GM18868 (cell line): ENCODE measurements at regions not wholly inside any gene's neighbourhood (a gene's known extent, or its start where the extent isn't known, plus 50 kb on each side); places are given as distances from the start of the nearest gene placed in this dataset.
"Not testable (repeated sequence)": the region's sequence is repeated elsewhere in the genome, so short reads cannot be mapped to it uniquely, and the experiment has no call there.

ENCODE experiments used
- ATAC-seq: cut with Tn5 transposase; IDR thresholded peaks from one replicate; pipeline ENCODE4 v1.9.1; 2021; ENCODE audit warnings: mild to moderate bottlenecking, moderate library complexity; ENCODE audit not compliant: unreplicated experiment

DNA sequence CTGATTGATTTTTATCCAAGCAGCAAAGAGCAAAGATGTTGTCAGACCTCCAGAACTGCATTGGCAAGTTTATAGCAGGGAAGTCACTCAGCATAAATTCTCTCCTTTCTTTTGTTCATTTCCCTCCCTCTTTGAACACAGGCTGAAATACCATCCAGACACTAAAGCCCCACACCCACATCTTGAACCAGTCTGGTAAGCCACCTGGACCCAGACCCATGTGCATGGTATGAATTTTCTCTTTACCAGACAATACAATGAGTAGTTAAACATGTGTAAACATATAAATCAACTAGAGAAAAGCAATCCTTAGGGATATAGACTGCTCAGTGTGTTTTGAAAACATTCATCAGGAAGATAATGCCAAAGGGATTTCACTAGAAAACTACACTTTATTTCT lies 488.3 kb upstream of the FLRT2 start:
- no peak for ATAC-seq

DNA sequence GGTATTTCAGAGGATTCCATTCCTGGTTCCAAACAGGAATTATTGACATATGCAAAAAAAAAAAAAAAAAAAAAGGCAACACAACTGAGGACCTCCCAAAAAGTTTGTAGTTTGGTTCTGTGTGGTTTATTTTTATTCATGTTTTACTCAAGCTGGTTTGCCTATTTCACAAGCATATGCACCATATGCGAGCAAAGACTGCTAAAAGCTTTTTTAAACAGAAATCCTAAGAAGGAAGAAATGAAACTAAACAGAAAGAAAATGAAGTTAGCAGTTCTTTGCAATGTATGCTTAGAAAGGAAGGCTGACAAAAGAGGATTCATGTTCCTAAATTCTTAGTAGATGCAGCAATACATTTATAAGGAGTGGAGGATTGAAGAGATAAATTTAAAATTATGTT lies 487.6 kb upstream of the FLRT2 start:
- no peak for ATAC-seq

DNA sequence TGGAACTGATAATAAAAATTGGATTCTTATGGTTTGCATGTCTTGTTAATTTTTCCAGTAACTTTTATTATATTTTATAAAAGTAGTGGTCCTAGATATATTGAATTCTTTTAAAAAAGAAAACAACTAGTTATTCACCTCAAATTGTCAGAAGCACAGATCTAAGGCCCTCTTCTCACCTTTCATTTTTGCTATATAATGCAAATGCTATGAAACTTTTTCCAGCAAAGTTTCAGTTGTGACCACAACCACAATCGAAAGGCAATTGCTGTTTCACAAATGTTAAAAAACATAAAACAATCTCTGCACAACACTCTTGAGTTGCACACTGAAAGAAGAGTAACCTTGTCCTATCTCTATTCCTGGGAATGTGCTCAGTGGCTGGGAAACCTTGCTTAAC lies 479.8 kb upstream of the FLRT2 start:
- no peak for ATAC-seq

DNA sequence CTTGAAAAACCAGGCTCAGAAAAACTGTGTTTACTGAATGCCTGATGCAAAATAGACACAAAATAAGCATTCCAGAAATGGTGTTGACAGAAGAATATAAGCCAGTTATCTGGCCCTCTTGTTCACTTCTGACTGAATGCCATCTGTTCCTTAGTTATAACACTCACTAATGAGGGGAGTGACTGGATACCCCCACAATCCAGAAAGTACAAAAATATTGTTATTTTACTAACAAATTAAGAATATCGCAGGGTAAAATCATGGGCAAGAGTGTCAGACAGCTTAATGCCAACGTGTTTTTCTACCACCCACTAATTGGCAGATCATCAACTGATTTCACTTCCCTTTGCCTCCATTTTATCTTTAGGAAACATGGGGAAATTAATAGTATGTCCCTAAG lies 477.3 kb upstream of the FLRT2 start:
- ATAC-seq: no peak

DNA sequence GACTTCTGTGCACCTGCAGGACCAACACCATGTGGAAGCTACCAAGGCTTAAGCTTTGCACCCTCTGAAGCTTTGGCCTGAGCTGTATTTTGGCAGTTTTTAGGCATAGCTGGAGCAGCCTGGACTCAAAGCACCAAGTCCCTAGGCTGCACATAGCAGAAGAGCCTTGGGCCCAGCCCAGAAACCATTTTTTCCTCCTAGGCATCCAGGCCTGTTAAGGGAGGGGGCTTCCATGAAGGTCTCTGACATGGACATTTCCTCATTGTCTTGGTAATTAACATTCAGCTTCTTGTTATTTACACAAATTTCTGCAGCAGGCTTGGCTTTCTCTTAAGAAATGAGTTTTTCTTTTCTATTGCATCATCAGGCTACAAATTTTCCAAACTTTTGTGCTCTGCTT lies 475.8 kb upstream of the FLRT2 start:
- no peak for ATAC-seq

DNA sequence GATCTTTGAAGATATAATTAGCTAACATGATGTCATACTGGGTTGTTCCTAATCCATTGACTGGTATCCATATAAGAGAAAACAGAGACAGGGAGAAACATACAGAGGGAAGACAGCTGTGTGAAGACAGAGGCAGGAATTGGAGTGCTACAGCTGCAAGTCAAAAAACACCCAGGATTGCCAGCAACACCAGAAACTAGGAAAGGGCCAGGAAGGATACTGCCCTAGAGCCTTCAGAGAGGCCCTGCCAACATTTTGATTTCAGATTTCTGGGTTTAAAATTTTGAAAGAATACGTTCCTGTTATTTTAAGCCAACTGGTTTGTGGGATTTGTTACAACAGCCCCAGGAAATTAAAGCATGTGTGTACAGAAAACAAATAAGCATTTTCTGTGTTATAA lies 473.7 kb upstream of the FLRT2 start:
- ATAC-seq: no peak

DNA sequence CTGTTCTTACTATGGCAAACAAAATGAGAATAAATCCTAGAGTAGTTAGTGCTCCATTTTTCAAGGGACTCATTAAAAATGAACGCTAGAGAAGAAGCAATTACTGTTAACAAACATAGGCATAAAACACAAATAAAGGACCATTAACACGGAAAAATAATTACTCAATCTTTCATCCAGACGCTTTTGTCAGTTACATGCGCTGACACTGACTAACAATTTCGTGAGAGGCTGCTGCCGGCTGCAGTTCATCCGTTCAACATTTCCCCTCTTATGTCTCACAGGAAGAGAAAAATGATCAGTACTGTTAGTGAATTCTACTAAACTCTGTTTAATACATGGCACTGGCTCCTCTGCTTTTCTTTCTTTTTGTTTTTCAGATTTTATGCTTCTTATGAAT lies 472.7 kb upstream of the FLRT2 start:
- ATAC-seq: no peak

DNA sequence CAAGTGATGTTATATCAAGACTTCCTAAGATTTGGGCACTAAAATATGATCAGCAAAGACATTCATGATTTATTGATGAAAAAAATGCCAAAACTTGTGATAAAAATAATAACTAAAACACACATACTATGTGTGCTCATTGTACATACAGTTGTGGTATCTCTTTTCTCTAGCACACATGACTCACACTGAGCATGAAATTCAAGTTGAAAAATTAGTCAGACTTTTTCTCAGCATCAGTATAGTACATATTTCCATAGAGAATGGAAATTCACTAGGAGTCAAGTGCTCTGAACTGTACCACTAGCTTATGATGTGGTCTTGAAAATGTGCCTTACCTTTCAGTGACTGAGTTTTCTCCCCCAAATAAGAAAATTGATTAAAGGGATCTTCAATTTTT lies 471.8 kb upstream of the FLRT2 start:
- no peak for ATAC-seq

DNA sequence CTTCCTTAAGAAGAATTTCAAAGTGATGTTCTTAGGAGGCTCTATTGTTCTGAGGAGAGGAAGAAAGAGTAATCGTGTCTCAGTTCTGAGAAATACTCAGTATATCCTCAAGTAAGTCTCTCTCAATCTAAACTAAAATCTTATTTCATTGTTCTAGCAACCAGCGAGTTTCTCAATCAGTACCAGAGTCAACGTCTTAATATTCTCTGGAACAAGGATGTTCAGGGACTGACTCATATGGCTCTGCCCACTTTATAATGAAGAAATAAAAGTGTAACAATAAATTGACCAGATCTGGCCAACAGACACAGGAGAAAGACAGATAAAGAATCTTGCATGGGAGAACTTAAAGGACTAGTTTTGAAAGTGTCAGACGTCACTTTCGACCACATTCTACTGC lies 469.8 kb upstream of the FLRT2 start:
- ATAC-seq: no peak

DNA sequence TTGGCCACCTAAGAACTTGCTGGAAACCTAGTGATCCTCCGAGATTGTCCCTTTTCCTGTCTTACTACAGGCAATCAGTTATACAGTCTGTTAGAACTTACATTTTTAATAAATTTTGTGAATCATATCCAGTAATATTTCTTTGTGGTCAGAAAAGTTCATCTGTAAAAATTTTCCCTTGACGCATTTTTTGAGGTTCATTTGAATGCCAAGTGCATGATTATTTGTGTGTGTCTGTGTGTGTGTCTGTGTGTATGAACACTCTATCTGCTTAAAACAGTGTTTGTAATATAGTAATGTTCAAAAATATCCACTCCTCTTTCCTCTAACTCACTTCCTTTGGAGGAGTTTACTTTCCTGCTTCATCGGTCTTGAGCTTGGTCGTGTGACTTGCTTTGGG lies 468.7 kb upstream of the FLRT2 start:
- ATAC-seq: no peak

DNA sequence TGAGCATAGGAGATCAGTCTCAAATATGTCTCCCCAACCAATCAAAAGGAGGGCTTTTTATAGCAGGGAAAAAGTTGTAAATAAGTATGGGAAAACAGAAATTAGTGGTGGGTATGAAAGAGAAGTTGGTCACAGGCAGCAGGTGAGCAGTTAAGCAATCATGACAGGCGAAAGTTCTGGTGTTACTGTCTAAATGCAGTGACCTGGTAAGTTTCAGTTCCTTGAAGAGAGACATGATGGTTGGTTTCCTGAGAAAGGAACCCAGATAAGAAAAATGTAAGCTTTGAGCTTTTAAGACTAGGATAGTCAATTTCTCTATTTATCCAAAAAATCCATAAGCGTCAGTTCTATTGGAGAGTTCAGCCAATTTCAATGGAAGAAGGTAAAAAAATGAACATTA lies 466.2 kb upstream of the FLRT2 start:
- peak; percentile 67 for ATAC-seq

DNA sequence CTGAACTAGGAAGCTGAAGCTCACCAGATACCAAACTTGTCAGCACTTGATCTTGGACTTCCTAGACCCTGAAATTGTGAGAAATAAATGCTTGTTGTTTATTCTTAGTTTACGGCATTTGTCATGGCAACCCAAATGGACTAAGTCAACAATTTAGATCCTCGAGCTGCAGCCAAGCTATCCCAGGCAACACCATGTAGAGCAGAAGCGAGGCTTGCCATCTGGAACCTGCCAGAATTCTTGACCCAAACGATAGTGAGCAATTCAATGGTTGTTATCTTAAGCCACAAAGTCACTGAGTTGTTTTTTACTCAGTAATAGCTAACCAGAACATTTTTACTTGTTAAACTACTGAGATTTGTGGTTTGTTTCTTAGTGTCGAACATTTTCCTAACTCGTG lies 458.5 kb upstream of the FLRT2 start:
- no peak for ATAC-seq

DNA sequence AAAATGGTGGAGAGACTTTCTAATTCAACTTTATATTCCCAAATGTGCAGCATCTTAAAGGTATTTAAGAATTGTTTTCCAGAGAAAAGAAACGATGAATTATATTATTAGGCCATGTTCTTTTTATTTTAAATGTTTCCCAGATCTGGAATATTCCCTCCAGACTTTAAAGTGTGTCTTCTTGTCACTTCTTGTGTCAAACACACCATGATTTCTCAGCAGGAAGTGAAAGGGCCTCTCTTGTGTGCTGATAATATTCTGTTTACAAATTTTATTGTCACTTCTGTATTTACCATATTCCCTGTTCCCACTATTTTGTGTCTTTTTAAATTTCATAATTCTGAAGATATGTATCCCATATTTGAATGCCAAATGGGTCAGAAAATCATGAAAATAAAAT lies 455.0 kb upstream of the FLRT2 start:
- ATAC-seq: no peak

DNA sequence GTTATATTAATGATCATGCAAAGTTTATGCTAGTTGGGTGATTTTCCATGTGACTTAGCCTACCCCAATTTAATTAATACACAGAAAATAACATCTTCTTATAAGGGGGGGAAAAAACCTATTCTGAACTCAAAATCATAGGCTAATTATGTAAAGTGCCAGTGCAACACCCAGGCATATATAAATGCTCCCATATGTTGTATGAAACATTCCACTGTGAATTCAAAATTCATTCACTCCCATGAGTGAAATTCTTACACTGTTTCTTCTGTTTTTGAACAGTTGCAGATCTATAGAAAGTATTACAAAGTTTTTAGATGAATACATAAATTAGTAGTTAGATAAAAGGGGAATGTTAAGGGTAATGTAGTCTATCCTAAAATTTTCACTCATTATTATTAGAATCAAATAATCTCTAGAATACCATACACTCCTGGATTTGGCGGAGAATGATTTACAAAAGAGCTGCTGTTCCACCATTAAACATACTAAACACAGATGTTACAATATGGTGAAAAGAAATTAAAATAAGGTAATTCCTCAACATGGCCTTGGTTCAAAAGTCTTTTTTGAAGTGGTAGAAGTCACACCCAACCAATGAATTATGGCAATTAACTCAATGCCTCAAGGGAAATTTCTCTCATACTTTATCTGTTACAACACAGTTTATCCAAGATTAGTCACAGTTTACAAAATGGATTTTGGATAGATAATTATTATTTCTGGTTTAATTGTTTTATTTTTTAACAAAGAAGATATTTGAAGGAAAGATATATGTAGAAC lies 454.1 kb upstream of the FLRT2 start:
- no peak for ATAC-seq

DNA sequence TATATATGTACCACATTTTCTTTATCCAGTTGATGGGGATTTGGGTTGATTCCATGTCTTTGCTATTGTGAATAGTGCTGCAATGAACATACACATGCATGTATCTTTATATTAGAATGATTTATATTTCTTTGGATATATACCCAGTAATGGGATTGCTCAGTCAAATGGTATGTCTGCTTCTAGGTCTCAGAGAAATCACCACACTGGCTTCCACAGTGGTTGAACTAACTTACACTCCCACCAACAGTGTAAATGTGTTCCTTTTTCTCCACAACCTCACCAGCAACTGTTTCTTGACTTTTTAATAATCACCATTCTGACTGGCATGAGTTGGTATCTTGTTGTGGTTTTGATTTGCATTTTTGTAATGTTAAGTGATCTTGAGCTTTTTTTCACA lies 452.2 kb upstream of the FLRT2 start:
- ATAC-seq: not testable (repeated sequence)

DNA sequence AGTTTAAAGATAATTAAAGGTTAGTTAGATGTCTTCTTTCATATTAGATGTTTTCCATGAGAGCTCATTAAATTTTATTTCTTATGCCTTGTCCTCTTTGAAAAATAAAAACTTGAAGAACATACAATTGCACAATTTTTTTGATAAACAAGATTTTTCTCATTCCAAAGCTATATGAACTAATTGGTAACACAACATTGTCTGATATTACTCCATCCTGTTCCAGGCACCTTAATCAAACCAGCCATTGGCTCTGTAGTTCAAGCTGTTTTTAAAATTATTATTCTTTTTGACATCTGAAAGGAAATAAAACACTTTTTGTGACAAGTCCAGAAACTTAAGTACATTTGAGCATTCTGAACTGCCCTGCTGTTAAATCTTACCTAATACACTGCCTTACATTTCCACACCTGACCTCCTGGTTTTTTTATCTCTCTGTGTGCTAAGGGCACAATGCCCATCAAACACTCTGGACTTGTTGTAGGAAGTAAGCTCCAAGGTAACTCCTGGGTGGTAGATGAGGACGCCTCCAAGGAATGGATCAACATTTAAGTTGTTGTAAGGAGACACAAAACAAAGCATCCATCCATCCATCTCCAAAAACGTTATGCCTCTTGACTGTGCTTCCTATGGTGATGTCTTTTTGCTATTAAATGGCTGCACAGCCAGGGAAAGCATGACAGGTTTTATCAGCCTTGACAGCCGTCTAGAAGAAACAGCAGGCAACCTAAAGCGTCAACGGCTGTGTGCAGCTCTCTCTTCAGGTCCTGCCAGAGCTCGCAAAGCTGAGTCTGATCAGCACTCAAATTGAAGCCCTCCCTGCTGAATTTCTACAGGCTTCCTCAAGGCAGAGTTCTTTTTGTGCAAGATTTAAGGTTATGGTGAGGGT lies 449.9 kb upstream of the FLRT2 start:
- no peak for ATAC-seq

DNA sequence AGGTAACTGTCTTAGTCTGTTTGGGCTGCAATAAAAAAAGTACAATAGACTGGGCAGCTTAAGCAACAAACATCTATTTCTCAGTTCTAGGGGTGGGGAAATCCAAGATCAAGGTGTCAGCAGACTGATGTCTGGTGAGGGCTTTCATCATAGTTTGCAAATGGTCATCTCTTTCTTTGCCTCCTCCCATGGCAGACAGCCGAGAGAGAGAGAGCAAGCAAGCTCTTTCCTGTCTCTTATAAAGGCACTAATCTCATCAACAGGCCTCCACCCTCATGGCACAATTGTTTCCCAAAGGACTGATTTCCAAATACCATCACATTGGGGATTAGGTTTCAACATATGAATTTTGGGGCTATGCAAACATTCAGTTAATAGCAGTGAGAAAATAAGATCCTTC lies 445.6 kb upstream of the FLRT2 start:
- ATAC-seq: no peak

DNA sequence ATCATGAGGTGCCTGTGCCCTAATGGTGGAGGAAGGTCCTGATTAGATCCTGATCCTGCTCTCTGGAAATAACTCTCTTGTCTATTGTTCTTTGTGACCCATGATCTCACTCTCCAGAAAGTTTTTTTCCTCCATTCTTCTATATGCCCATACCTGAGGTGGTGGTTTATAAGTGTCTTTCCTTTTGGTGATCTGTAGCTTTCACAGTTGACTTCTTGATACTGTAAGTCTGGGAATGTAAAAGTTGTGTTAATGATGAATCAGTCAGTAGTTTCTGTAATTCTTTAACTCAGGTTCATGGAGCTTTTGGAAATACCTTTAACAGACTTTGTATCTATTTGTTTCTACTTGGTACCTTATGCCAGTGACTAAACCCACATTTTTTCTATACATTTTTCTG lies 444.0 kb upstream of the FLRT2 start:
- ATAC-seq: no peak

DNA sequence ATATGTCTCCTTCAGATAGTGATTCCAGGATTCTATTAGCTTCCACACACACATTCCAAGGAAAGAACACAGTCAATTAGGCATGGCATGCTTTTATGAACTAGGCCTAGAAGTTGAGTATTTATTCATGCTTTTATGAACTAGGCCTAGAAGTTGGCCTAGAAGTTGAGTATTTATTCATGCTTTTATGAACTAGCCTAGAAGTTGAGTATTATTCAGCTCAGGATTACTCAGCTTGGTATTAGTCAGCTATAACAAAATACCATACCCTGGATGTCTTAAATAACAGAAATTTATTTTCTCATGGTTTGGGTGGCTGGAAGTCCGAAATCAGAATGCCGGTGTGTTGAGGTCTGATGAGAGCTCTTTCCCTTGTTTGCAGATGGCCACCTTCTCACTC lies 442.7 kb upstream of the FLRT2 start:
- ATAC-seq: no peak

DNA sequence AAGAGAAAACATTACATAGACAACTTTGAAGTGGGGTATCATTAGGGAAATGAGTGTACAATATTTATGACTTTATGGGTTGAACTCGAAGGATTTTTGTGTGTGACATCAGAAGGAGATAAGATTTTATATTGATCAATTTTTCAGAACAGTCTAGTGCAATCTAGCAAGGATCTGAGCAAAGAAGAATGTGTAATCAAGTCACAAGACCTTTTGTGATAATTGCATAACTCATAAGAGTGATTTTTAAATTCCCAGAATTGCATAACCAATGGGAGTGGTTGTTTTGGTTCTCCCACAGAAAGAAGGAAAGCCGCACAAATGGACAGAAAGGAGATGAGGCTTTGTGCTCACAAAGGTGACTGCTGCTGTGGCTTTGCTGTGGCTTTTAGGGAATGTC lies 441.8 kb upstream of the FLRT2 start:
- ATAC-seq: no peak

DNA sequence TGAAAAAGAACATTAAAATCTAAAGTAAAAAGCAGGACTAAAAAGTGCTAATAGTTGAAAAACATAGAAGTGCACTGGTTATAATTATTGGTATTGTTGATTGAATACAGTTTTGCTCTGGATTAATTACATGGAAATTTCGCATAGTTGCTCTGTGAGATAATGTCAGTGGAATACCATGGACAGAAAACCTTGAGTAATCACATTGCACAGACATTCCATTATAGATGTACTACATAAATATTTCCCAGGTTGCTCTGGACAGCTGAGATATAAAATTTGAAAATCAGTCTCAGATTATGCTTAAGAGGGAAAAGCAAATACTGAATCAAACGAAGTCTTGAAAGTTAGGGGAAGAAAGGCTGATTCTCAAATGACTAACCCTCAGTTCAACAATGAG lies 439.3 kb upstream of the FLRT2 start:
- no peak for ATAC-seq

DNA sequence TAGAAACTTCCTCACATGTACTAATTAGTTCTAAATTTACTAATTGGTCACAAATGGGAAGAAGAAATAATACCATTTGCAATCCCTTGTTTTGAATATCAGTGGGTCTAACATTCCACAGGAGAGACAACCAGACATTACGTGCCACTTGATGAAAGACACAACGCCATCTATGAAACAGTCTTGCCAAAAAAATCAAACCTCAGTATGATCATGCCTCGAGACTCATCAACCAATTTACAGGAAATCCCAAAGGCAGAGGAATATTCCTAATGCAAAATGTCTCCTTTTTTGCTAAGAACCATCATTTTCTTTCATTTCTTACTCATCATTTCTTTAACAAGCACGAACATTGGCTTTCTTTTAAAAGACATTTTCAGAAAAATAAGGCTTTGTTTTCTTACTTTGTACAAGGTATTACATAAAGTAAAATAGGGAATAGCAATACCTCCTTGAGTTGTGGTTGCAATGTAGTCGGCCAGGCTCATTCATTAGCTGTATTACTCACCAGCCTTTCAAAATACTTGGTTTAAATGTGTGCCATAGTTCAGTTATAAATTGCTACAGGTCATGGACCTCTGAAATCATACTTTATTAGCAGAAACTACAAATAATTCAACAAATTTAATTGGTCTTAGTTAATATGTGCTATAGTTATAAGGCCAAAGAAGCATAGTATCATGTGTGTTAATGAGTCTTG lies 436.2 kb upstream of the FLRT2 start:
- ATAC-seq: no peak
